CD14-positive monocyte (primary cell): ENCODE measurements at regions not wholly inside any gene's neighbourhood (a gene's known extent, or its start where the extent isn't known, plus 50 kb on each side); places are given as distances from the start of the nearest gene placed in this dataset.
"Not testable (repeated sequence)": the region's sequence is repeated elsewhere in the genome, so short reads cannot be mapped to it uniquely, and the experiment has no call there.

ENCODE experiments used
- DNase-seq, 3 donors: peaks; one replicate each; pipeline ENCODE4 v3.0.0-alpha.2; 2011 to 2022
- H2AFZ ChIP-seq: 2 replicates; pipeline ENCODE4 v1.6.0; 2012; ENCODE audit warnings: mild to moderate bottlenecking, low read depth, low read length, inconsistent platforms; ENCODE audit not compliant: insufficient read depth, poor library complexity, severe bottlenecking
- H3K27ac ChIP-seq, 2 donors: 1 replicate in 1 of 2; 2 replicates in 1 of 2; pipeline ENCODE4 v1.5.1; 2012 to 2013; ENCODE audit warnings: low read length in 2 of 2, control low read depth in 1 of 2, inconsistent platforms in 1 of 2, low read depth in 1 of 2, mild to moderate bottlenecking in 1 of 2
- H3K27me3 ChIP-seq, 2 donors: one replicate each; pipeline versions ENCODE4 v1.6.0 to v1.6.1; 2011 to 2013; ENCODE audit warnings: low read length in 2 of 2; ENCODE audit not compliant: control insufficient read depth in 2 of 2, insufficient read depth in 2 of 2
- H3K36me3 ChIP-seq, 2 donors: replicated peaks in 1 of 2; 1 replicate in 1 of 2; 2 replicates in 1 of 2; pipeline versions ENCODE4 v1.5.1 to v1.6.1; 2012 to 2013; ENCODE audit warnings: low read length in 2 of 2, control low read depth in 1 of 2, inconsistent platforms in 1 of 2, mild to moderate bottlenecking in 1 of 2; ENCODE audit not compliant: insufficient read depth in 2 of 2, control insufficient read depth in 1 of 2
- H3K4me1 ChIP-seq, 2 donors: 1 replicate in 1 of 2; 2 replicates in 1 of 2; pipeline versions ENCODE4 v1.5.1 to v1.6.1; 2012 to 2013; ENCODE audit warnings: low read length in 2 of 2, control low read depth in 1 of 2, inconsistent platforms in 1 of 2, mild to moderate bottlenecking in 1 of 2, moderate library complexity in 1 of 2; ENCODE audit not compliant: insufficient read depth in 2 of 2, control insufficient read depth in 1 of 2
- H3K4me2 ChIP-seq: replicated peaks from 2 replicates; pipeline ENCODE3; 2012; ENCODE audit warnings: low read length, moderate library complexity, mild to moderate bottlenecking; ENCODE audit not compliant: poor library complexity, severe bottlenecking; ENCODE audit errors: extremely low read depth
- H3K4me3 ChIP-seq, 3 experiments: fragments of 200-600 bp in 1 of 3; sonication (generic) in 1 of 3; replicated peaks in 1 of 3; 1 replicate in 2 of 3; 2 replicates in 1 of 3; pipeline ENCODE4 v1.5.1; 2011 to 2013; ENCODE audit warnings: low read length in 3 of 3, mild to moderate bottlenecking in 3 of 3, control low read depth in 2 of 3, low read depth in 2 of 3, inconsistent platforms in 1 of 3, moderate library complexity in 1 of 3
- H3K79me2 ChIP-seq: 2 replicates; pipeline ENCODE4 v1.6.0; 2012; ENCODE audit warnings: mild to moderate bottlenecking, control low read depth, inconsistent platforms, low read length, moderate library complexity; ENCODE audit not compliant: insufficient read depth
- H3K9ac ChIP-seq: 2 replicates; pipeline ENCODE4 v1.6.0; 2017; ENCODE audit warnings: low read length, mild to moderate bottlenecking; ENCODE audit not compliant: insufficient read depth, poor library complexity, severe bottlenecking
- H3K9me3 ChIP-seq, 2 donors: replicated peaks in 1 of 2; 1 replicate in 1 of 2; 2 replicates in 1 of 2; pipeline versions ENCODE4 v1.5.1 to v1.6.1; 2012 to 2013; ENCODE audit warnings: low read length in 2 of 2, control low read depth in 1 of 2; ENCODE audit not compliant: control insufficient read depth in 1 of 2, insufficient read depth in 1 of 2
- H4K20me1 ChIP-seq: 2 replicates; pipeline ENCODE4 v1.6.0; 2012; ENCODE audit warnings: mild to moderate bottlenecking, low read length, control low read depth, moderate library complexity; ENCODE audit not compliant: insufficient read depth
- H3K27ac Mint-ChIP-seq, 7 donors: one replicate each; pipeline ENCODE4 v1.8.0; 2020; ENCODE audit warnings: mild to moderate bottlenecking in 7 of 7, mixed read lengths in 7 of 7, moderate library complexity in 6 of 7, inconsistent platforms in 2 of 7
- H3K27me3 Mint-ChIP-seq, 3 donors: one replicate each; pipeline ENCODE4 v1.8.0; 2021 to 2022; ENCODE audit warnings: low read depth in 3 of 3, mild to moderate bottlenecking in 3 of 3, mixed read lengths in 3 of 3, moderate library complexity in 3 of 3, inconsistent platforms in 1 of 3
- H3K36me3 Mint-ChIP-seq, 2 donors: one replicate each; pipeline ENCODE4 v1.8.0; 2020; ENCODE audit warnings: mixed read lengths in 2 of 2, inconsistent platforms in 1 of 2, mild to moderate bottlenecking in 1 of 2
- H3K4me1 Mint-ChIP-seq: one replicate; pipeline ENCODE4 v1.8.0; 2020; ENCODE audit warnings: mild to moderate bottlenecking, mixed read lengths
- H3K4me3 Mint-ChIP-seq, 2 donors: one replicate each; pipeline ENCODE4 v1.8.0; 2020; ENCODE audit warnings: mild to moderate bottlenecking in 2 of 2, mixed read lengths in 2 of 2, moderate library complexity in 1 of 2
- H3K9me3 Mint-ChIP-seq, 7 donors: one replicate each; pipeline ENCODE4 v1.8.0; 2020 to 2022; ENCODE audit warnings: mixed read lengths in 7 of 7, mild to moderate bottlenecking in 6 of 7, moderate library complexity in 6 of 7, inconsistent platforms in 2 of 7
- CTCF ChIP-seq: fragments of 200-600 bp; IDR thresholded peaks from one replicate; pipeline ENCODE4 v1.8.0; 2022; ENCODE audit warnings: antibody characterized with exemption, mild to moderate bottlenecking
- WGBS: methylation state at CpG from one replicate; pipeline ENCODE4 v1.1.5; 2013; ENCODE audit warnings: missing lambda C conversion rate; ENCODE audit not compliant: insufficient coverage; 5-methylcytosine and 5-hydroxymethylcytosine counted together
- intact Hi-C, 2 donors: fragments of 100-400 bp; cut with micrococcal nuclease; formaldehyde crosslinking; loops; one replicate each; pipeline versions ENCODE4 v1.15.0 to v1.15.1; 2023

- Histone ChIP-seq H3K36me3 (no peaks in the 10 kb centered on the region), H3K27me3 (no peaks in the 10 kb centered on the region), H3K4me2 (no peak overlapping the region), H4K20me1 (no peaks in the 10 kb centered on the region), H3K79me2 (no peaks in the 10 kb centered on the region), H3K4me1 (peaks cover 0 to 3% of the 10 kb centered on the region in 2 donors), H3K9ac (no peak overlapping the region), H3K27ac (no peak overlapping the region), H2AFZ (no peak overlapping the region), H3K9me3 (no peaks in the 10 kb centered on the region), H3K4me3 (no peak overlapping the region)
- Mint-ChIP-seq H3K27ac (no peak overlapping the region), H3K9me3 (peaks cover 0 to 5% (median 4%) of the 10 kb centered on the region in 7 donors), H3K36me3 (no peaks in the 10 kb centered on the region), H3K4me1 (peaks cover 4% of the 10 kb centered on the region), H3K27me3 (peaks cover 0 to 1% (median 0%) of the 10 kb centered on the region in 3 donors), H3K4me3 (no peak overlapping the region)
- no peak for TF ChIP-seq CTCF
- no CpG with 5 or more reads among the region's 2 CpGs for WGBS
- no peak for DNase-seq
- intact Hi-C loops = no loop called here
Measured at GRCh38 chr1:185432948-185433347, 115.9 kb upstream of the IVNS1ABP start.

- H3K9me3 Mint-ChIP-seq = peaks cover 0 to 5% (median 4%) of the 10 kb centered on the region in 7 donors
- Histone ChIP-seq H3K79me2 (no peaks in the 10 kb centered on the region), H3K9ac (no peak overlapping the region), H2AFZ (no peak overlapping the region), H3K4me2 (no peak overlapping the region), H3K4me1 (peaks cover 6 to 12% of the 10 kb centered on the region in 2 donors), H3K27me3 (no peaks in the 10 kb centered on the region), H3K4me3 (no peak overlapping the region), H4K20me1 (no peaks in the 10 kb centered on the region), H3K36me3 (no peaks in the 10 kb centered on the region), H3K27ac (no peak overlapping the region), H3K9me3 (no peaks in the 10 kb centered on the region)
- TF ChIP-seq CTCF = no peak
- H3K27me3 Mint-ChIP-seq = peaks cover 0 to 1% (median 0%) of the 10 kb centered on the region in 3 donors
- intact Hi-C loops = no loop called here
- no peak for DNase-seq
- 98% methylated on average over 4 of the region's 5 CpGs for WGBS
- H3K27ac Mint-ChIP-seq = peak overlapping the region in 1 of 7 donors; percentile 12
- peaks cover 13% of the 10 kb centered on the region for H3K4me1 Mint-ChIP-seq
- H3K4me3 Mint-ChIP-seq = no peak overlapping the region
- H3K36me3 Mint-ChIP-seq = no peaks in the 10 kb centered on the region
Measured at GRCh38 chr1:185431612-185432011, 114.6 kb upstream of the IVNS1ABP start.

GRCh38 chr1:185429668-185430067, 112.6 kb upstream of the IVNS1ABP start:
- H2AFZ ChIP-seq, H3K36me3 Mint-ChIP-seq, H3K9ac ChIP-seq, H3K4me3 ChIP-seq, H3K9me3 ChIP-seq, H3K27ac Mint-ChIP-seq, DNase-seq, H3K9me3 Mint-ChIP-seq, H3K4me2 ChIP-seq, intact Hi-C loops, H3K27ac ChIP-seq, H3K79me2 ChIP-seq, H3K4me3 Mint-ChIP-seq, H3K36me3 ChIP-seq, H3K27me3 Mint-ChIP-seq, H3K27me3 ChIP-seq, H4K20me1 ChIP-seq: not testable (repeated sequence)
- peaks cover 13% of the 10 kb centered on the region for H3K4me1 Mint-ChIP-seq
- WGBS = no CpG with 5 or more reads among the region's 1 CpG
- H3K4me1 ChIP-seq = peaks cover 6 to 12% of the 10 kb centered on the region in 2 donors
